OCI-LY3 (cell line): ENCODE measurements at regions not wholly inside any gene's neighbourhood (a gene's known extent, or its start where the extent isn't known, plus 50 kb on each side); places are given as distances from the start of the nearest gene placed in this dataset.

Source experiments
- H2AFZ ChIP-seq: fragments of 200-600, 300-600 bp; shearing (Covaris generic); 2 replicates; pipeline ENCODE4 v1.6.0; 2014; ENCODE audit warnings: antibody characterized with exemption, low read depth, low read length
- H3K27ac ChIP-seq: fragments of 200-600, 300-600 bp; sonication (generic); 2 replicates; pipeline ENCODE4 v1.5.1; 2014; ENCODE audit warnings: mild to moderate bottlenecking, low read length, moderate library complexity, mixed read lengths
- H3K27me3 ChIP-seq: fragments of 200-600, 300-600 bp; sonication (generic); 2 replicates; pipeline ENCODE4 v1.6.1; 2014; ENCODE audit warnings: low read depth, low read length, mixed read lengths
- H3K36me3 ChIP-seq: fragments of 200-600, 300-600 bp; sonication (generic); replicated peaks from 2 replicates; pipeline ENCODE3; 2014; ENCODE audit warnings: low read depth, low read length, mixed read lengths
- H3K4me1 ChIP-seq: fragments of 300-600, 200-600 bp; sonication (generic); 2 replicates; pipeline ENCODE4 v1.6.1; 2014; ENCODE audit warnings: low read length, mixed read lengths
- H3K4me2 ChIP-seq: fragments of 200-600, 300-600 bp; sonication (generic); 2 replicates; pipeline ENCODE4 v1.6.1; 2014; ENCODE audit warnings: low read length, mixed read lengths
- H3K4me3 ChIP-seq: fragments of 300-600, 200-600 bp; sonication (generic); 2 replicates; pipeline ENCODE4 v1.5.1; 2014; ENCODE audit warnings: antibody characterized with exemption, mild to moderate bottlenecking, low read length, moderate library complexity
- H3K79me2 ChIP-seq: fragments of 300-600, 200-600 bp; shearing (Covaris generic); 2 replicates; pipeline ENCODE4 v1.6.1; 2014; ENCODE audit warnings: mild to moderate bottlenecking, low read length, mixed read lengths
- H3K9ac ChIP-seq: fragments of 300-600, 200-600 bp; shearing (Covaris generic); 2 replicates; pipeline ENCODE4 v1.6.0; 2014; ENCODE audit warnings: mild to moderate bottlenecking, low read length, moderate library complexity
- H3K9me3 ChIP-seq: fragments of 200-600, 300-600 bp; shearing (Covaris generic); 2 replicates; pipeline ENCODE4 v1.6.1; 2014; ENCODE audit warnings: low read length, mixed read lengths; ENCODE audit not compliant: insufficient read depth
- H4K20me1 ChIP-seq: fragments of 200-600, 300-600 bp; sonication (generic); 2 replicates; pipeline ENCODE4 v1.6.1; 2016; ENCODE audit warnings: low read length, mixed read lengths; ENCODE audit not compliant: insufficient read depth
- CTCF ChIP-seq: fragments of 200-600, 300-600 bp; sonication (generic); IDR thresholded peaks from 2 replicates; pipeline ENCODE4 v1.5.1; 2014; ENCODE audit warnings: antibody characterized with exemption, low read length, low read depth
- EZH2phosphoT487 ChIP-seq: fragments of 200-600 bp; shearing (Covaris generic); IDR thresholded peaks from 2 replicates; pipeline ENCODE4 v1.6.1; 2018; ENCODE audit warnings: antibody characterized with exemption, mixed run types, low read depth

- H2AFZ ChIP-seq: no peak overlapping the region
- no peaks in the 10 kb centered on the region for H4K20me1 ChIP-seq
- H3K27me3 ChIP-seq: no peaks in the 10 kb centered on the region
- no peaks in the 10 kb centered on the region for H3K36me3 ChIP-seq
- H3K4me2 ChIP-seq: no peak overlapping the region
- peaks cover 23% of the 10 kb centered on the region for H3K79me2 ChIP-seq
- H3K27ac ChIP-seq: no peak overlapping the region
- peaks cover 29% of the 10 kb centered on the region for H3K4me1 ChIP-seq
- no peak for TF ChIP-seq CTCF
- no peak for TF ChIP-seq EZH2phosphoT487
- no peak overlapping the region for H3K9ac ChIP-seq
- no peaks in the 10 kb centered on the region for H3K9me3 ChIP-seq
- no peak overlapping the region for H3K4me3 ChIP-seq
Observed at GRCh38 chr15:70351941-70352774, 254.4 kb upstream of the TLE3 start.

GRCh38 chr15:70351391-70351790 is 253.7 kb upstream of the TLE3 start:
- peaks cover 28% of the 10 kb centered on the region for H3K4me1 ChIP-seq
- H3K4me3 ChIP-seq: no peak overlapping the region
- no peak overlapping the region for H3K4me2 ChIP-seq
- H2AFZ ChIP-seq: no peak overlapping the region
- H3K9ac ChIP-seq: no peak overlapping the region
- no peaks in the 10 kb centered on the region for H3K9me3 ChIP-seq
- H4K20me1 ChIP-seq: no peaks in the 10 kb centered on the region
- H3K36me3 ChIP-seq: no peaks in the 10 kb centered on the region
- TF ChIP-seq CTCF (no peak), EZH2phosphoT487 (no peak)
- no peak overlapping the region for H3K27ac ChIP-seq
- H3K27me3 ChIP-seq: no peaks in the 10 kb centered on the region
- H3K79me2 ChIP-seq: peaks cover 17% of the 10 kb centered on the region

GRCh38 chr15:70348581-70349344 is 251.0 kb upstream of the TLE3 start:
- peaks cover 14% of the 10 kb centered on the region for H3K4me1 ChIP-seq
- H3K27me3 ChIP-seq: no peaks in the 10 kb centered on the region
- H3K4me3 ChIP-seq: peak overlapping the region; percentile 15; the same call in 1 of the 2 replicates
- TF ChIP-seq CTCF (no peak), EZH2phosphoT487 (no peak)
- no peaks in the 10 kb centered on the region for H3K9me3 ChIP-seq
- peak overlapping the region; percentile 35 for H3K4me2 ChIP-seq
- H3K79me2 ChIP-seq: peaks cover 3% of the 10 kb centered on the region; the same call in 1 of the 2 replicates
- H3K36me3 ChIP-seq: no peaks in the 10 kb centered on the region
- H3K9ac ChIP-seq: peak overlapping the region; percentile 8; the same call in 1 of the 2 replicates
- H3K27ac ChIP-seq: no peak overlapping the region
- no peak overlapping the region for H2AFZ ChIP-seq
- H4K20me1 ChIP-seq: no peaks in the 10 kb centered on the region

DNA sequence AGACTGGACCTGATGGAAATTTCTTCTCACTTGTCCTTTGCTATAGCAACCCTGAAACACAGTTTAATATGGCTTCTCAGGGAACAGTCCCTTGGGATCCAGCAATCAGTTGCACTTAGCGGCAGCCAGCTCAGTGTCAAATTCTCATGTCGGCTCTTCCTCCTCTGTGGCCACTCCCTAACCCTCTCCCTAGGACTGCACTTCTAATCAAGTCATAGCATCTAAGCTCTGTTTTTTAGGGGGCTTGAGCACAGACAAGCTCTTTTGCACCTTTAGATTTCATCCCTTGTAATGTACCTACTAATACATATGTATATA is 250.5 kb upstream of the TLE3 start:
- H3K4me1 ChIP-seq: peaks cover 14% of the 10 kb centered on the region
- H3K36me3 ChIP-seq: no peaks in the 10 kb centered on the region
- TF ChIP-seq EZH2phosphoT487: no peak
- TF ChIP-seq CTCF: no peak
- H3K9ac ChIP-seq: no peak overlapping the region
- no peaks in the 10 kb centered on the region for H4K20me1 ChIP-seq
- H2AFZ ChIP-seq: no peak overlapping the region
- peaks cover 3% of the 10 kb centered on the region; the same call in 1 of the 2 replicates for H3K79me2 ChIP-seq
- H3K4me3 ChIP-seq: no peak overlapping the region
- no peak overlapping the region for H3K27ac ChIP-seq
- H3K9me3 ChIP-seq: no peaks in the 10 kb centered on the region
- H3K27me3 ChIP-seq: no peaks in the 10 kb centered on the region
- no peak overlapping the region for H3K4me2 ChIP-seq
